ENCODE measurements at regions not wholly inside any gene's neighbourhood (a gene's known extent, or its start where the extent isn't known, plus 50 kb on each side); places are given as distances from the start of the nearest gene placed in this dataset.
"Not testable (repeated sequence)": the region's sequence is repeated elsewhere in the genome, so short reads cannot be mapped to it uniquely, and the experiment has no call there.

DNA sequence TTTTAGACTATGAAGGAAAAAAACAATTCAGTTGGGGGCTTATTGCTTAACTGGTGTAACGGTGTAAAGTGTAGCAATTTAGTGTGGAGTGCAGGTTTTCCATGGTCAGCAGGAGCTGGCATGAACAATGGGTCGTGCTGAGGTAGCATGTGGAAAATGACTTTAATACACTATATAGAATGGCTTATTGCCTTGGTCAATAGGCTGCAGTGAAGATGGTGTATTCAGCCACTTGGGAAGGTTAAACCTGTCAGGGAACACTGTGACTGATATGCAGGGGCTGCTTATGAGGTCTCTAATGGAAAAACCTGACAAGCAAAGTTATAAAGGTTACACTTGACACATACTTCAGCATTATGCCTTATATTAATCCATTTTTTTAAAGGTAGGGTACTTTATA is 764.7 kb upstream of the ARRDC3 start:
- no peak overlapping the region for H3K4me3 Mint-ChIP-seq (ENCODE audit: unreplicated experiment)
- TF ChIP-seq CTCF (IDR thresholded peaks at IDR 0.05; ENCODE audit: partially characterized antibody, unreplicated experiment): no peak
- no peak overlapping the region for H3K27ac Mint-ChIP-seq (ENCODE audit: unreplicated experiment)
- no peaks in the 10 kb centered on the region for H3K27me3 Mint-ChIP-seq (ENCODE audit: unreplicated experiment)
- no peaks in the 10 kb centered on the region for H3K9me3 Mint-ChIP-seq (ENCODE audit: unreplicated experiment)
- no peaks in the 10 kb centered on the region for H3K36me3 Mint-ChIP-seq (ENCODE audit: unreplicated experiment)
- no peak for DNase-seq
- H3K4me1 Mint-ChIP-seq (ENCODE audit: low read depth, unreplicated experiment): no peaks in the 10 kb centered on the region

DNA sequence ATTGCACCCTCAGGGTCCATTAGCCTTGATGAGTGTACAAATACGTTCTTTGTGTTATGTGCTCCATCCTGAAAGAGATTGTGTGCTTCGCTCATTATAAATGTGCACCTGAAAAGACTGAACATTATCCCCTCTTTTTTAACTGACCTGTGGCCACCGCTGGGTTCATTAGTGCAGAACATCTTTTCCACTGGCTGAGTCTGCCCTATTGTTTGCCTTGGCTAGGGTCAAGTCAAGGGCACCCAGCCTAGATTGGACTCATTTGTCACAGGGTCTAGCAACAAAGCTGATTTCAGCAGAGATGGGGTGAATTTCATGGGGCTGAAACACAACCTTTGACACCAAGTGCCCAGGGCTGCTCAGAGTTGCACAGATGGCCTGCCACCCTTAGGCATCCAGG is 764.1 kb upstream of the ARRDC3 start:
- Mint-ChIP-seq H3K36me3 (ENCODE audit: unreplicated experiment) (no peaks in the 10 kb centered on the region), H3K9me3 (ENCODE audit: unreplicated experiment) (no peaks in the 10 kb centered on the region), H3K4me1 (ENCODE audit: low read depth, unreplicated experiment) (no peaks in the 10 kb centered on the region), H3K27me3 (ENCODE audit: unreplicated experiment) (no peaks in the 10 kb centered on the region), H3K4me3 (ENCODE audit: unreplicated experiment) (no peak overlapping the region), H3K27ac (ENCODE audit: unreplicated experiment) (no peak overlapping the region)
- TF ChIP-seq CTCF (IDR thresholded peaks at IDR 0.05; ENCODE audit: partially characterized antibody, unreplicated experiment): no peak
- no peak for DNase-seq

DNA sequence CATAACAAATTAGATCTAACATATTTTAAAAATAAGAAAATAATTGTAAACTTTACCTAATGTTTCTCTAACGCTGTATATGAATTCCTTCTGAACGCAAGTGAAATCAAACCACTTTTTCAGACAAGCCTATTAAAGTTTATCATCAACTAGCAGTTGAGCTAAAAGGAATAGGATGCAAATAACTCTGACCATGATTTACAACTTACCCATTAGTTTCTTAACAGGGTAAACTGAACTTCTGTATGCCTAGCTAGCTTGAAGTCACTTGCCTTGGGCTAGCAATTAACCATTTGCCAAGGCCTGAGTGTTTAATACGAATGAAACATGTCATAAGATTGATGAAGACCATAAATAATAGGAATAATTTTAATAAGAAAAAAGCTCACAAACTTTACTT is 762.7 kb upstream of the ARRDC3 start:
- Mint-ChIP-seq H3K4me1 (ENCODE audit: low read depth, unreplicated experiment) (no peaks in the 10 kb centered on the region), H3K36me3 (ENCODE audit: unreplicated experiment) (no peaks in the 10 kb centered on the region), H3K4me3 (ENCODE audit: unreplicated experiment) (no peak overlapping the region), H3K27me3 (ENCODE audit: unreplicated experiment) (no peaks in the 10 kb centered on the region), H3K27ac (ENCODE audit: unreplicated experiment) (no peak overlapping the region), H3K9me3 (ENCODE audit: unreplicated experiment) (no peaks in the 10 kb centered on the region)
- no peak for TF ChIP-seq CTCF (IDR thresholded peaks at IDR 0.05; ENCODE audit: partially characterized antibody, unreplicated experiment)
- no peak for DNase-seq

DNA sequence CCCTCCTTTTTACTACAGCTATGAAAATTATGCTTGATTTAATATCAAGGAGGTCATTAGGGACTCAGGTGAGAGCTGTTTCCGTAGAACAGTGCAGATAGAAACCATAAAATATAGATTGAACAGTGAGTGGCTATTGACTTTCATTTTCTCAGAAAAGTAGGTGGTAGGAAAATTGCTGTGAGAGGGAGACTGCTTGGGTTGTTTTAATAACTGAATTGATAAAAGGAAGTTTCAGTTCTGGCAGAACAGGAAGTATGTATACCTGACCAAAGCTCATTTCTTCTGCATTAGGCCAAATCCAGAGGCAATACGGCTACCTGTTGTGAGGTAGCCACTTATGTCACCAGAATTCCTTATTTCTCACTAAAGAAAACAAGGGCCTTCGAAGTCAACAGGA is 761.7 kb upstream of the ARRDC3 start:
- Mint-ChIP-seq H3K4me3 (ENCODE audit: unreplicated experiment) (no peak overlapping the region), H3K27ac (ENCODE audit: unreplicated experiment) (no peak overlapping the region), H3K27me3 (ENCODE audit: unreplicated experiment) (no peaks in the 10 kb centered on the region), H3K36me3 (ENCODE audit: unreplicated experiment) (no peaks in the 10 kb centered on the region), H3K9me3 (ENCODE audit: unreplicated experiment) (no peaks in the 10 kb centered on the region), H3K4me1 (ENCODE audit: low read depth, unreplicated experiment) (no peaks in the 10 kb centered on the region)
- no peak for TF ChIP-seq CTCF (IDR thresholded peaks at IDR 0.05; ENCODE audit: partially characterized antibody, unreplicated experiment)
- no peak for DNase-seq

DNA sequence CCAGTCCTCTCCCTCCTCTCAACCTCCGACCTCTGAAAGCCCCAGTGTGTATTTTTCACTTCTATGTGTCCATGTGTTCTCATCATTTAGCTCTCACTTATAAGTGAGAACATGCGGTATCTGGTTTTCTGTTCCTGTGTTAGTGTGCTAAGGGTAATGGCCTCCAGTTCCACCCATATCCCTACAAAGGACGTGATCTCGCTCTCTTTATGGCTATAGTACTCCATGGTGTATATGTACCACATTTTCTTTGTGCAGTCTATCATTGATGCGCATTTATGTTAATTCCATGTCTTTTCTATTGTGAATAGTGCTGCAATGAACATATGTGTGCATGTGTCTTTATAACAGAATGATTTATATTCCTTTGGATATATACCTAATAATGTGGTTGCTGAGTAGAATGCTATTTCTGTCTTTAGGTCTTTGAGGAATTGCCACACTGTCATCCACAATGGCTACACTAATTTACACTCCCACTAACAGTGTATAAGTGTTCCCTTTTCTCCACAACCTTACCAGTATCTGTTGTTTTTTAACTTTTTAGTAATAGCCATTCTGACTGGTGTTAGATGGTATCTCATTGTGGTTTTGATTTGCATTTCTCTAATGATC is 749.3 kb upstream of the ARRDC3 start:
- H3K9me3 Mint-ChIP-seq (ENCODE audit: unreplicated experiment); H3K27me3 Mint-ChIP-seq (ENCODE audit: unreplicated experiment); H3K4me1 Mint-ChIP-seq (ENCODE audit: low read depth, unreplicated experiment); DNase-seq; H3K4me3 Mint-ChIP-seq (ENCODE audit: unreplicated experiment); H3K27ac Mint-ChIP-seq (ENCODE audit: unreplicated experiment); H3K36me3 Mint-ChIP-seq (ENCODE audit: unreplicated experiment): not testable (repeated sequence)

All from glutamatergic neuron (in vitro differentiated cells).